ENCODE measurements at regions not wholly inside any gene's neighbourhood (a gene's known extent, or its start where the extent isn't known, plus 50 kb on each side); places are given as distances from the start of the nearest gene placed in this dataset.
A peak's percentile ranks its signal among the peaks of the same experiment; 100 is the strongest.
"Not testable (repeated sequence)": the region's sequence is repeated elsewhere in the genome, so short reads cannot be mapped to it uniquely, and the experiment has no call there.

DNA sequence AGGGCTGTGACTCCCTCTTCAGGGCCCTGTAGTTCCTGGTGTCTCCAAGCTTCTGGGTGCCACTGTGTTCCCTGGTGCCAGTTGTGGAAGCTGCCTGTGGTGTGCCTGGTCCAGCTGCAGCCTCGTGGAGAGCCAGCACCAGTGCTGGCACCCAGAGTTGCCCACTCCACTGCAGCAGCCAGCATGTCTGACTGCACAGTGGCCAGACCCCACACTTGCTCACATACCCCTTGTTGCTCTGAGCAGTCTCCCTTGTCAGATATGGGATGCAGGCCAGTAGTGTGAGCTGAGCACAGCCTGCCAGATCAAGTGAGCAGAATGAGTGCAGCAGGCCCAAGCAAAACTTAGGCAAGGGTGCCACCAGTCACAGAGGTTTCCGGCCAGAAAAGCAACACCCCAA is 108.6 kb downstream of the ZMAT1 start:
- ChIA-PET CTCF (no interaction called here), POLR2A (interaction anchor here (0.7 kb wide), 1 partner anchor 238 kb away, joined by 3 read pairs; no protein-coding TSS in a partner anchor)
- Histone ChIP-seq H3K27me3 (replicated peaks in 2 of 5; ENCODE audit: control insufficient read depth in 4 of 5, insufficient read depth in 5 of 5, low read length in 4 of 5) (no peaks in the 10 kb centered on the region), H3K9me3 (ENCODE audit: control extremely low read depth in 1 of 5, control insufficient read depth in 4 of 5, insufficient read depth in 2 of 5, low read depth in 1 of 5, low read length in 4 of 5) (no peaks in the 10 kb centered on the region), H3K4me3 (ENCODE audit: control insufficient read depth in 1 of 7, extremely low read depth in 1 of 7, insufficient read depth in 4 of 7, low read depth in 2 of 7, low read length in 6 of 7) (no peak overlapping the region), H3K27ac (ENCODE audit: insufficient read depth in 1 of 2, low read depth in 1 of 2, low read length in 2 of 2, poor library complexity in 1 of 2, severe bottlenecking in 2 of 2) (no peak overlapping the region), H3K36me3 (ENCODE audit: control insufficient read depth in 4 of 4, insufficient read depth in 4 of 4, low read length in 3 of 4) (no peaks in the 10 kb centered on the region), H3K4me1 (ENCODE audit: control extremely low read depth in 1 of 4, control insufficient read depth in 4 of 4, insufficient read depth in 4 of 4, low read length in 3 of 4) (no peaks in the 10 kb centered on the region)
- DNase-seq: no peak
- WGBS (ENCODE audit: insufficient coverage): 0% methylated on average over 1 of the region's 2 CpGs

DNA sequence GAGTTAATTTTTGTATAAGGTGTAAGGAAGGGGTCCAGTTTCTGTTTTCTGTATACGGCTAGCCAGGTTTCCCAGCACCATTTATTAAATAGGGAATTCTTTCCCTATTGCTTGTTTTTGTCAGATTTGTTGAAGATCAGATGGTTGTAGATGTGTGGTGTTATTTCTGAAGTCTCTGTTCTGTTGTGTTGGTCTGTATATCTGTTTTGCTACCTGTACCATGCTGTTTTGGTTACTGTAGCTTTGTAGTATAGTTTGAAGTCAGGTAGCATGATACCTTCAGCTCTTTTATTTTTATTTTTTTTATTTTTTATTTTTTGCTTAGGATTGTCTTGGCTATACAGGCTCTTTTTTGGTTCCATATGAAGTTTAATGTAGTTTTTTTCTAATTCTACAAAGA is 114.1 kb downstream of the ZMAT1 start:
- POLR2A ChIA-PET; H3K4me3 ChIP-seq (ENCODE audit: control insufficient read depth in 1 of 7, extremely low read depth in 1 of 7, insufficient read depth in 4 of 7, low read depth in 2 of 7, low read length in 6 of 7); H3K36me3 ChIP-seq (ENCODE audit: control insufficient read depth in 4 of 4, insufficient read depth in 4 of 4, low read length in 3 of 4); H3K27ac ChIP-seq (ENCODE audit: insufficient read depth in 1 of 2, low read depth in 1 of 2, low read length in 2 of 2, poor library complexity in 1 of 2, severe bottlenecking in 2 of 2); H3K4me1 ChIP-seq (ENCODE audit: control extremely low read depth in 1 of 4, control insufficient read depth in 4 of 4, insufficient read depth in 4 of 4, low read length in 3 of 4); DNase-seq; H3K27me3 ChIP-seq (replicated peaks in 2 of 5; ENCODE audit: control insufficient read depth in 4 of 5, insufficient read depth in 5 of 5, low read length in 4 of 5); CTCF ChIA-PET; H3K9me3 ChIP-seq (ENCODE audit: control extremely low read depth in 1 of 5, control insufficient read depth in 4 of 5, insufficient read depth in 2 of 5, low read depth in 1 of 5, low read length in 4 of 5): not testable (repeated sequence)
- WGBS (ENCODE audit: insufficient coverage): no CpG with 5 or more reads among the region's 1 CpG

DNA sequence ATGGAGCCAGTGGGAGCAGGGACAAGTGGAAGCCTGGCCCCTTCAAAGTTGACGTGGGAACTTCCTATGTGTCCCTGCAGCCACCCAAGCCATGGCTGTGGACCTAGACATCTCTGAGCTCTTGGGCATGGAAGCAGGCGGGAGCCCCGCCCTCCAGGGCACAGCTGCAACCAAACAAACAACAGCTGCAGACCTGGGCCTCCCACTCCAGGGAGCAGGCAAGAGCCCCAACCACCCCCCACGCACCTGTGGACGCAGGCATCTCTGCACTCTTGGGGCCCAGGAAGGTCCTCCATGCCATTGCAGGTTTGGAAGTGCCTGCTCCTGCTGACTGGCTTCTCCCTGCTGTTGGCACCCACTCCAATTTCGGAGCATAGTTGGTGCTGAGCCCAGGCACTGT is 118.6 kb downstream of the ZMAT1 start:
- no peaks in the 10 kb centered on the region for H3K4me1 ChIP-seq (ENCODE audit: control extremely low read depth in 1 of 4, control insufficient read depth in 4 of 4, insufficient read depth in 4 of 4, low read length in 3 of 4)
- H3K36me3 ChIP-seq (ENCODE audit: control insufficient read depth in 4 of 4, insufficient read depth in 4 of 4, low read length in 3 of 4): no peaks in the 10 kb centered on the region
- 91% methylated on average over 6 of the region's 6 CpGs for WGBS (ENCODE audit: insufficient coverage)
- H3K4me3 ChIP-seq (ENCODE audit: control insufficient read depth in 1 of 7, extremely low read depth in 1 of 7, insufficient read depth in 4 of 7, low read depth in 2 of 7, low read length in 6 of 7): no peak overlapping the region
- DNase-seq: no peak
- CTCF ChIA-PET: no interaction called here
- no peaks in the 10 kb centered on the region for H3K27me3 ChIP-seq (replicated peaks in 2 of 5; ENCODE audit: control insufficient read depth in 4 of 5, insufficient read depth in 5 of 5, low read length in 4 of 5)
- H3K27ac ChIP-seq (ENCODE audit: insufficient read depth in 1 of 2, low read depth in 1 of 2, low read length in 2 of 2, poor library complexity in 1 of 2, severe bottlenecking in 2 of 2): no peak overlapping the region
- POLR2A ChIA-PET: no interaction called here
- H3K9me3 ChIP-seq (ENCODE audit: control extremely low read depth in 1 of 5, control insufficient read depth in 4 of 5, insufficient read depth in 2 of 5, low read depth in 1 of 5, low read length in 4 of 5): peaks cover 0 to 10% (median 0%) of the 10 kb centered on the region in 5 experiments

DNA sequence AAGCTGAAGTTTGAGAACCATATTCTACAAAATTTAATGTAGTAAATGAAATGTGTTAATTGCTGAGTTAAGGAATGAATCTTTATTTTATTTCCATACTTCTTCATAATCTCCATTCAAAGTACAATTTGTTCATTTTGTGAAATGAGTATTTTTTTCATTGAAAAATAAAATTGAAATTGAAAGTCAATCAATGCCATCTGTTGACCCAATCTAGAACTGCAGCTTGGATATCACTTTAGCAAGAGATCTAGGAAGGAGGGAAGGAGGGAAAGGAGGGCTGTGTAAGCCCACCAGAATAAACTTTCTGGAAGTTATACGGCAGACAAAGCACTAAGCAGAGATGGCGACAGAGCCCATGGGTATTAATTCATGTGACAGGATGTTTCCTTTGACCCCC is 128.4 kb downstream of the ZMAT1 start:
- ChIA-PET POLR2A (no interaction called here), CTCF (interaction anchor here (1.0 kb wide), 1 partner anchor 388 kb away, joined by 4 read pairs; no protein-coding TSS in a partner anchor)
- H3K4me1 ChIP-seq (ENCODE audit: control extremely low read depth in 1 of 4, control insufficient read depth in 4 of 4, insufficient read depth in 4 of 4, low read length in 3 of 4): no peaks in the 10 kb centered on the region
- H3K36me3 ChIP-seq (ENCODE audit: control insufficient read depth in 4 of 4, insufficient read depth in 4 of 4, low read length in 3 of 4): no peaks in the 10 kb centered on the region
- H3K27ac ChIP-seq (ENCODE audit: insufficient read depth in 1 of 2, low read depth in 1 of 2, low read length in 2 of 2, poor library complexity in 1 of 2, severe bottlenecking in 2 of 2): no peak overlapping the region
- DNase-seq: peak; percentile 13 to 44 (median 21)
- WGBS (ENCODE audit: insufficient coverage): no CpG with 5 or more reads among the region's 2 CpGs
- no peak overlapping the region for H3K4me3 ChIP-seq (ENCODE audit: control insufficient read depth in 1 of 7, extremely low read depth in 1 of 7, insufficient read depth in 4 of 7, low read depth in 2 of 7, low read length in 6 of 7)
- H3K9me3 ChIP-seq (ENCODE audit: control extremely low read depth in 1 of 5, control insufficient read depth in 4 of 5, insufficient read depth in 2 of 5, low read depth in 1 of 5, low read length in 4 of 5): no peaks in the 10 kb centered on the region
- no peaks in the 10 kb centered on the region for H3K27me3 ChIP-seq (replicated peaks in 2 of 5; ENCODE audit: control insufficient read depth in 4 of 5, insufficient read depth in 5 of 5, low read length in 4 of 5)

DNA sequence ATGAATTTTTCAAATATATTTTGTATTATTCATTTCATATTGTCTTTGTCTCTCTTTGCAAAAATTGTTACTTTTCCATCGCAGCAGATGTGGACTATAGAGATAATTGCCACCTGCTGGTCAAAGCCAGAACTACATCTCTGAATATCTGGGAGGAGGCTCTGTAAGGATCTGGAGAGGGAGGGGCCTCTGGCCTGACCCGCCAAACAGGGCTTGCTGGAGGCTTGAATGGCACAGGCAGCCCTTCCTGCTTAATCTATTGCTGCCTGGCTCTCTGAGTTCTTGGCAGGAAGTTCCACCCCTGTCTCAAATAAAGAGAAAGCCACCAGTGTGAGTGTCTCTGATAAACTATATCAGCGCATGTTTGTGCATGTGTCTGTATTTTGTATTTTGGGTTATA is 132.4 kb downstream of the ZMAT1 start:
- peak; percentile 87 to 95 (median 93) for DNase-seq
- POLR2A ChIA-PET: no interaction called here
- CTCF ChIA-PET: interaction anchor here (1.3 kb wide), 1 partner anchor 336 kb away, joined by 3 read pairs; no protein-coding TSS in a partner anchor
- Histone ChIP-seq H3K27me3 (replicated peaks in 2 of 5; ENCODE audit: control insufficient read depth in 4 of 5, insufficient read depth in 5 of 5, low read length in 4 of 5) (no peaks in the 10 kb centered on the region), H3K9me3 (ENCODE audit: control extremely low read depth in 1 of 5, control insufficient read depth in 4 of 5, insufficient read depth in 2 of 5, low read depth in 1 of 5, low read length in 4 of 5) (no peaks in the 10 kb centered on the region), H3K27ac (ENCODE audit: insufficient read depth in 1 of 2, low read depth in 1 of 2, low read length in 2 of 2, poor library complexity in 1 of 2, severe bottlenecking in 2 of 2) (no peak overlapping the region), H3K4me1 (ENCODE audit: control extremely low read depth in 1 of 4, control insufficient read depth in 4 of 4, insufficient read depth in 4 of 4, low read length in 3 of 4) (no peaks in the 10 kb centered on the region), H3K36me3 (ENCODE audit: control insufficient read depth in 4 of 4, insufficient read depth in 4 of 4, low read length in 3 of 4) (no peaks in the 10 kb centered on the region), H3K4me3 (ENCODE audit: control insufficient read depth in 1 of 7, extremely low read depth in 1 of 7, insufficient read depth in 4 of 7, low read depth in 2 of 7, low read length in 6 of 7) (peak overlapping the region in 4 of 7 experiments; percentile 22 to 75 (median 50))
- 20% methylated on average over 2 of the region's 3 CpGs for WGBS (ENCODE audit: insufficient coverage)

DNA sequence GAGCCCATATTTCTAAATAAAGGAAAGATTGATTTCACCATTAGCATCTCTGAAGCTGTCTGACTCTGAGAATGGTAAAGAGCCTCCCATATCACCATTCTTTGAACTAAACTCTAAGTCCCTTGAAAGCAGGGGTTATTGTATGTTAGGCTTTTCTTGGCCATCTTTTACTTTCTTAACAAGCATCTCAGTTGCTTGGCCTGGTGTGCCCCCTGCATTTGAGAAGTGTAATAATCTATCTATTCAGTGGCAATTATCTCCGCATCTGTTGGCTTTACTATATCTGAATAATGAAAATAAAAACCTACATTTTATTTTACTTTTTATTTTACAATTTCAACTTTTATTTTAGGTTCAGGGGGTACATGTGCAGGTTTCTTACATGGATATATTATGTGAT is 128.3 kb upstream of the ARMCX2 start:
- DNase-seq: no peak
- Histone ChIP-seq H3K4me1 (ENCODE audit: control extremely low read depth in 1 of 4, control insufficient read depth in 4 of 4, insufficient read depth in 4 of 4, low read length in 3 of 4) (no peaks in the 10 kb centered on the region), H3K4me3 (ENCODE audit: control insufficient read depth in 1 of 7, extremely low read depth in 1 of 7, insufficient read depth in 4 of 7, low read depth in 2 of 7, low read length in 6 of 7) (no peak overlapping the region), H3K27me3 (replicated peaks in 2 of 5; ENCODE audit: control insufficient read depth in 4 of 5, insufficient read depth in 5 of 5, low read length in 4 of 5) (no peaks in the 10 kb centered on the region), H3K27ac (ENCODE audit: insufficient read depth in 1 of 2, low read depth in 1 of 2, low read length in 2 of 2, poor library complexity in 1 of 2, severe bottlenecking in 2 of 2) (no peak overlapping the region), H3K36me3 (ENCODE audit: control insufficient read depth in 4 of 4, insufficient read depth in 4 of 4, low read length in 3 of 4) (no peaks in the 10 kb centered on the region), H3K9me3 (ENCODE audit: control extremely low read depth in 1 of 5, control insufficient read depth in 4 of 5, insufficient read depth in 2 of 5, low read depth in 1 of 5, low read length in 4 of 5) (no peaks in the 10 kb centered on the region)
- CTCF ChIA-PET: no interaction called here
- POLR2A ChIA-PET: no interaction called here
- WGBS (ENCODE audit: insufficient coverage): no CpG with 5 or more reads among the region's 1 CpG

DNA sequence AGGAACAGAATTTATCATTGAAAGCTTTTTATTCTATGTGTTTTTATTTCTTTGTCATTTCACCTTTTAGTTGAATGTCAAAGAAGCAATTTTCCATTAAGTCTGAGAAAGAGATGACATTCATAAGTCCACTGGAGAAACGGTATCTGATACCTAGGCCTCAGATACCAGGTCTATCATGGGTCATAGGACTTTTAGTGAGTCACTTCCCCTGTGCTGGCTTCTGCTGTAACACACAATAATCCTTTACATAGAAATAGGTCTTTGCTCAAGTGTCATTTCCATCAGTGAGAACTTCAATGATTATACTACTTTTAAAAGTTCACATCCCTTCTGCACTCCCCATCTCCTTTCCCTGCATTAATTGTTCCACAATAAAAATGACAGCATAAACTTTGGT is 125.5 kb upstream of the ARMCX2 start:
- ChIA-PET POLR2A (no interaction called here), CTCF (no interaction called here)
- H3K27me3 ChIP-seq (replicated peaks in 2 of 5; ENCODE audit: control insufficient read depth in 4 of 5, insufficient read depth in 5 of 5, low read length in 4 of 5): no peaks in the 10 kb centered on the region
- 60% methylated on average over 1 of the region's 1 CpG for WGBS (ENCODE audit: insufficient coverage)
- H3K36me3 ChIP-seq (ENCODE audit: control insufficient read depth in 4 of 4, insufficient read depth in 4 of 4, low read length in 3 of 4): no peaks in the 10 kb centered on the region
- DNase-seq: no peak
- no peak overlapping the region for H3K27ac ChIP-seq (ENCODE audit: insufficient read depth in 1 of 2, low read depth in 1 of 2, low read length in 2 of 2, poor library complexity in 1 of 2, severe bottlenecking in 2 of 2)
- no peaks in the 10 kb centered on the region for H3K4me1 ChIP-seq (ENCODE audit: control extremely low read depth in 1 of 4, control insufficient read depth in 4 of 4, insufficient read depth in 4 of 4, low read length in 3 of 4)
- no peak overlapping the region for H3K4me3 ChIP-seq (ENCODE audit: control insufficient read depth in 1 of 7, extremely low read depth in 1 of 7, insufficient read depth in 4 of 7, low read depth in 2 of 7, low read length in 6 of 7)
- H3K9me3 ChIP-seq (ENCODE audit: control extremely low read depth in 1 of 5, control insufficient read depth in 4 of 5, insufficient read depth in 2 of 5, low read depth in 1 of 5, low read length in 4 of 5): no peaks in the 10 kb centered on the region
